SJCRH30 (cell line): ENCODE measurements at regions not wholly inside any gene's neighbourhood (a gene's known extent, or its start where the extent isn't known, plus 50 kb on each side); places are given as distances from the start of the nearest gene placed in this dataset.

Source experiments
- DNase-seq, 2 experiments: peaks; one replicate each; pipeline ENCODE4 v3.0.0-alpha.2; 2015 to 2020
- H3K27ac ChIP-seq: fragments of 250-450 bp; sonication (Bioruptor Pico); 2 replicates; pipeline ENCODE4 v1.5.1; 2020; ENCODE audit warnings: mild to moderate bottlenecking, moderate library complexity
- H3K27me3 ChIP-seq: fragments of 250-450 bp; sonication (Bioruptor Pico); 2 replicates; pipeline ENCODE4 v1.5.1; 2020; ENCODE audit warnings: mild to moderate bottlenecking, moderate library complexity
- H3K36me3 ChIP-seq: fragments of 250-450 bp; sonication (Bioruptor Pico); 2 replicates; pipeline ENCODE4 v1.5.1; 2020; ENCODE audit warnings: mild to moderate bottlenecking, moderate library complexity
- H3K4me1 ChIP-seq: fragments of 250-450 bp; sonication (Bioruptor Pico); 2 replicates; pipeline ENCODE4 v1.5.1; 2020; ENCODE audit warnings: mild to moderate bottlenecking, moderate library complexity
- H3K4me3 ChIP-seq: fragments of 250-450 bp; sonication (Bioruptor Pico); 2 replicates; pipeline ENCODE4 v1.5.1; 2020; ENCODE audit warnings: mild to moderate bottlenecking, moderate library complexity
- H3K9me3 ChIP-seq: fragments of 250-450 bp; sonication (Bioruptor Pico); replicated peaks from 2 replicates; pipeline ENCODE4 v1.5.1; 2020; ENCODE audit warnings: mild to moderate bottlenecking, moderate library complexity

DNA sequence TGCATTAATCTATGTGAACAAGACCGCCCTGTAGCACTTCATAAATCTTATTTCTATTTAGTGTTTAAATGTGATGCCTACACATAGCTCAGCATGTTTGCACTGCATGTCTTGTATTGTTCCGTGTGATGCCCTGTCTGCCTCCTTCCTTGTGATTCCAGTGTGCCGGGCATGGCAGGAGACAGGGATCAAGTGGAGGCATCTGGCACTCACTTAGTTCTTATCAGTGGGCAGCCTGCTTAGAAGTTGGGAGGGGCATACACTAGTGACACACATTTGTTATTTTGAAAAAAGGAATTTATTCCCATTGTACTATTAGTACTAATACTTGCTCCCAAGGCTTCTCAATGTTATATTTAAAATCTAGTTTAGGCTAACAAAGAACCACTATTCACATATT lies 176.4 kb downstream of the KCNA5 start:
- H3K9me3 ChIP-seq, result no peaks in the 10 kb centered on the region
- H3K27ac ChIP-seq, result no peak overlapping the region
- no peaks in the 10 kb centered on the region for H3K36me3 ChIP-seq
- DNase-seq, result no peak
- H3K4me3 ChIP-seq, result no peak overlapping the region
- no peaks in the 10 kb centered on the region for H3K4me1 ChIP-seq
- no peaks in the 10 kb centered on the region for H3K27me3 ChIP-seq

DNA sequence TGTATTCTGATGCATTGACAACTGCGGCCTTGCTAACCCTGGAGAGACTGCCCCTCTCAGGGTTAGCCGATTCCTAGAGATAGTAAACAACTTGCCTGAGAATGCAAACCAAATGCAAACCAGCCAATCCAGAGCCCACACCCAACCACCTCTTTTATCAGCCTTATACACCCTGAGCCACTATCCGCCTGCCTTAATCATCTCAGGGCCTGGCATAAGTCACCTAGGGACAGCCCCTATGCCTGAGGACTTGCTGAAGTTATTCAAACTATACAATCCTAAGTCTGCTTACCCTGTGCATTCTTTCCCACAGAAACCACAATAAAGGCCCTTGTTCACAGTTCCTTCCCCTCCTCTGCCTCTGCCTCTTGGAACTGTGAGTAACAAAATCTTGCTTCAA lies 177.2 kb downstream of the KCNA5 start:
- no peak for DNase-seq
- Histone ChIP-seq H3K4me3 (no peak overlapping the region), H3K9me3 (no peaks in the 10 kb centered on the region), H3K27ac (no peak overlapping the region), H3K36me3 (no peaks in the 10 kb centered on the region), H3K27me3 (no peaks in the 10 kb centered on the region), H3K4me1 (no peaks in the 10 kb centered on the region)

- Histone ChIP-seq H3K4me3 (no peak overlapping the region), H3K27ac (no peak overlapping the region), H3K36me3 (no peaks in the 10 kb centered on the region), H3K9me3 (no peaks in the 10 kb centered on the region), H3K4me1 (no peaks in the 10 kb centered on the region), H3K27me3 (no peaks in the 10 kb centered on the region)
- DNase-seq, result no peak
These were observed 178.4 kb downstream of the KCNA5 start for GRCh38 chr12:5222011-5222461.

DNA sequence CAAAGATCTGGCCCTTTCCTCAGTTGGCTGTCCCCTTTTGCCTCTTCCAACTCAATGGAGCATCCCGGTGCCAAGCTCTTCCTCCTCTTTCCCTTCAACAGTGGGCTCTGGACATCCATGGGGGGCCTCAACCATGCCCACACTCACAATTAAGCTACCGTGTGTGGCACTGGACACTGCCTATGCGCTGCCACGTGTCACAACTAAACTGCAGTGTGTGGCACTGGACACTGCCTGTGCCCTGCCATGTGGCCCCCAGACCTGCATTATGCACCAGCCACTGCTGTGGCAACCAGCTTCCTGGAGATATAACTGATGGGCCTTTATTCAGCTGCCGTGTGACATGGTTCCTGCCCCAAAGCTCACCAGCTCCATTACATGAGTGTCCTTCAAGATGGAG lies 179.1 kb downstream of the KCNA5 start:
- Histone ChIP-seq H3K36me3 (no peaks in the 10 kb centered on the region), H3K4me3 (no peak overlapping the region), H3K27me3 (no peaks in the 10 kb centered on the region), H3K27ac (no peak overlapping the region), H3K4me1 (no peaks in the 10 kb centered on the region), H3K9me3 (no peaks in the 10 kb centered on the region)
- DNase-seq, result no peak

DNA sequence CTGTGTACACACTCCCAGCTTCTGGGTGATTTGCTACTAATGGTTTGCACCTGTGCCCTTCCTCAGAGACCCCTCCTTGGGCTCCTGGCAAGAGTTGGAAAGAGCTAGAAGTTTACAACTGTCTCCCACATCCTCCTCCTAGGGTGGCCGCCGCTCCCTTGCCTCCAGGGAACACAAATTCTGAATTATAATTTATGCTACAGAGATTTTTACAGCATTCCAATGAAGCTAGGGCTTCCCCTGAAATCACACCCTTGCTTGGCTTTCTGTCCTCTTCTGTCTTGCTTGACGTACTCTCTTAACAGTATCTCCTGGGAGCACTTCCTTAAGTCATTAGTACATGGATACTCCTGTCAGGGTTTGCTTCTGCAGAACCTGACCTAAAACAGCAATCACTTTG lies 180.2 kb downstream of the KCNA5 start:
- Histone ChIP-seq H3K9me3 (peaks cover 2% of the 10 kb centered on the region; the same call in 1 of the 2 replicates), H3K4me3 (no peak overlapping the region), H3K27ac (no peak overlapping the region), H3K4me1 (no peaks in the 10 kb centered on the region), H3K36me3 (no peaks in the 10 kb centered on the region), H3K27me3 (no peaks in the 10 kb centered on the region)
- no peak for DNase-seq

DNA sequence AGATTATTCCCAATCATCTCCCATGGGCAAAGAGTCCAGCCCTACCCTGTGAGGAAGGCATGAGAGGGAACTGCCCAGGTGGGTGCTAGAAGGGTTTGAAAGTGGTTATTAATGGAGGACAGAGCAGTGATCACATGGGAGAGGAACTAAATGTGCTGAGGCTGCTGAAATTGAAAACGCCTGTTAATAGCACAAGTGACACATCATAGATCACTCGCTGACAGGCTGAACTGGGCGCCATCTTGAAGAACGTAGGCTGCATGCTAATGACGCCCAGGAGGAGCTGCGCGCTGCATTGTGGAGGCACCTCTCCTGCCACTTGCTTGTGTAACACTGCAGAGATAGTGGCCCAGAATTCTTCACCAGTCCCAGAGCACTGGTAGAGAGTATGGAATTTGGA lies 182.9 kb downstream of the KCNA5 start:
- no peak for DNase-seq
- H3K4me1 ChIP-seq, result peaks cover 7% of the 10 kb centered on the region
- no peak overlapping the region for H3K27ac ChIP-seq

GRCh38 chr12:5227708-5228373 lies 184.2 kb downstream of the KCNA5 start:
- DNase-seq, result no peak
- Histone ChIP-seq H3K9me3 (peaks cover 3% of the 10 kb centered on the region; the same call in 1 of the 2 replicates), H3K36me3 (no peaks in the 10 kb centered on the region), H3K27ac (no peak overlapping the region), H3K27me3 (no peaks in the 10 kb centered on the region), H3K4me3 (no peak overlapping the region), H3K4me1 (peaks cover 7% of the 10 kb centered on the region)

More for the DNA sequence above, 182.9 kb downstream of the KCNA5 start:
- peaks cover 3% of the 10 kb centered on the region; the same call in 1 of the 2 replicates for H3K9me3 ChIP-seq
- no peak overlapping the region for H3K4me3 ChIP-seq
- H3K36me3 ChIP-seq, result no peaks in the 10 kb centered on the region
- H3K27me3 ChIP-seq, result no peaks in the 10 kb centered on the region

- H3K4me1 ChIP-seq, result peaks cover 7% of the 10 kb centered on the region
- peak; percentile 23 to 26 for DNase-seq
- no peak overlapping the region for H3K27ac ChIP-seq
- no peaks in the 10 kb centered on the region for H3K27me3 ChIP-seq
- H3K9me3 ChIP-seq, result peaks cover 3% of the 10 kb centered on the region; the same call in 1 of the 2 replicates
- H3K36me3 ChIP-seq, result no peaks in the 10 kb centered on the region
- no peak overlapping the region for H3K4me3 ChIP-seq
These were observed 186.5 kb downstream of the KCNA5 start for GRCh38 chr12:5230156-5230555.

- no peak overlapping the region for H3K27ac ChIP-seq
- H3K27me3 ChIP-seq, result no peaks in the 10 kb centered on the region
- H3K36me3 ChIP-seq, result no peaks in the 10 kb centered on the region
- peaks cover 7% of the 10 kb centered on the region for H3K4me1 ChIP-seq
- H3K4me3 ChIP-seq, result no peak overlapping the region
- DNase-seq, result no peak
- H3K9me3 ChIP-seq, result peaks cover 3% of the 10 kb centered on the region; the same call in 1 of the 2 replicates
These were observed 187.2 kb downstream of the KCNA5 start for GRCh38 chr12:5230861-5231260.

DNA sequence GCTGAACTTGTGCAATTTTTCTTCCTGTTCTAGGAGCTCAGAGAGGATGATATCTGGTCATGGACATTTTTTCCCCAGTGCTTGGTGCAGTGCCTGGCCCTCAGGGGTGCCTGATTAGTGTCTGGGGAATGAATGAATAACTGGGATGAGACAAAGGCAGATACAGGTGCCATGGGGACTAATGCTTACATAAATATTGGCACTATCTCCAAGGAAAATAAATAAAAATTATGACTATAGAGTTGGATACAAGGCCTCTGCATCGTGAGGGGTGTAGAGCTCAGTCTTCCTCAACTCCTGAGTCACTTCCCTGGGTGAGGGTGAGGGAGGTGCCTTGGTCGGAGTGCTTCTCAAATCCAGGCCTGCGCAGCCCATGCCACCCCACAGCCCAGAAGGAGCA lies 188.6 kb downstream of the KCNA5 start:
- Histone ChIP-seq H3K27ac (no peak overlapping the region), H3K4me3 (no peak overlapping the region), H3K4me1 (peaks cover 7% of the 10 kb centered on the region), H3K9me3 (peaks cover 3% of the 10 kb centered on the region; the same call in 1 of the 2 replicates), H3K36me3 (no peaks in the 10 kb centered on the region), H3K27me3 (no peaks in the 10 kb centered on the region)
- DNase-seq, result no peak

GRCh38 chr12:5232826-5233500 lies 189.3 kb downstream of the KCNA5 start:
- no peak for DNase-seq
- Histone ChIP-seq H3K27me3 (no peaks in the 10 kb centered on the region), H3K4me3 (no peak overlapping the region), H3K27ac (no peak overlapping the region), H3K9me3 (peaks cover 3% of the 10 kb centered on the region; the same call in 1 of the 2 replicates), H3K36me3 (no peaks in the 10 kb centered on the region), H3K4me1 (peaks cover 7% of the 10 kb centered on the region)

DNA sequence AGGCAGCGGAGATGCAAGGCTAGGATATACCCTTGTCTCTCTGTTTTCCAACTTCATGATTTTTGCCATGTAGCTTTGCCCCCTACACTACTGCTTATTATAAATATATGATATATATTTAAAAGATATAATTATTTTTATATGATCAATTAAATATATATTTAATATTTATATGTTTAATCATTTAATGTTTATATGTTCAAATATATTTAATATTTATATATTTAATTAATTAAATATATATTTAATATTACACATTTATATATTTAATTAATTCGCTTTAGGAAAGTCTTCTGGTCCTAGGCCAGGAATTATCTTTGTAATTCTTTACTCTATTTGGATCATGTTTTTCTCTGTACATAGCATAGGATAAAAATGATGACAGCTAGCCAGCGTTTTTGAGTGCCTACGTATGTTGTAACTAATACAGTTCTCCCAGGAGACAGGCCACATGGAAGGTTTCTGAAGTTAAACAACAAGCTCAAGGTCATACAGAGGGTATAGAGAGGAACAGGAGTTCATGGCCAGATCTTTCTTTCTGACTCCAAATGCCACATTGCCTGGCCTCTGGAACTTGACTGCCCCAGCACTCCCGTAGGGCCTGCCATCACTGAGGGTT lies 192.5 kb downstream of the KCNA5 start:
- no peak for DNase-seq
- Histone ChIP-seq H3K36me3 (no peaks in the 10 kb centered on the region), H3K27ac (no peak overlapping the region), H3K4me3 (no peak overlapping the region), H3K4me1 (no peaks in the 10 kb centered on the region), H3K9me3 (no peaks in the 10 kb centered on the region), H3K27me3 (no peaks in the 10 kb centered on the region)

DNA sequence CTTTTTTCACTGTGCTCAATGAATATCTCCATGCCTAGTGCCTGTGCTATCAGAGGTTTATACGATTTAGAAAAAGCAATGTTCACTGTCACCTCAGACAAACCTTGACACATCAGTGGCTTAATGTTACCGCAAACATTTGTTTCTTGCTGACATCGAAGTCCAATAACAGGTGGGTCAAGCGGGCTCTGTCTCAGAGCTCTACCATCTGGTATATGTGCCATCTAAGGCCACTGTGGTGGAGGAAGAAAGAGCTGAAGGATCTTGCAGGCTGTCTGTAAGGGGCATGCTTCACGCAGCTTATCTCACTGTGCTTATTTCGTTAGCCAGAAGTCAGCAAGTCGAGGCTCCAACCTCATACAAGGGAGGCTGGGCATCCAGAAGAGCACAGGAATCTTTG lies 189.5 kb upstream of the NTF3 start:
- peak; percentile 67 to 70 for DNase-seq
- H3K36me3 ChIP-seq, result no peaks in the 10 kb centered on the region
- no peaks in the 10 kb centered on the region for H3K27me3 ChIP-seq
- peaks cover 46% of the 10 kb centered on the region for H3K4me1 ChIP-seq
- H3K27ac ChIP-seq, result peak overlapping the region; percentile 90
- no peak overlapping the region for H3K4me3 ChIP-seq
- H3K9me3 ChIP-seq, result no peaks in the 10 kb centered on the region

DNA sequence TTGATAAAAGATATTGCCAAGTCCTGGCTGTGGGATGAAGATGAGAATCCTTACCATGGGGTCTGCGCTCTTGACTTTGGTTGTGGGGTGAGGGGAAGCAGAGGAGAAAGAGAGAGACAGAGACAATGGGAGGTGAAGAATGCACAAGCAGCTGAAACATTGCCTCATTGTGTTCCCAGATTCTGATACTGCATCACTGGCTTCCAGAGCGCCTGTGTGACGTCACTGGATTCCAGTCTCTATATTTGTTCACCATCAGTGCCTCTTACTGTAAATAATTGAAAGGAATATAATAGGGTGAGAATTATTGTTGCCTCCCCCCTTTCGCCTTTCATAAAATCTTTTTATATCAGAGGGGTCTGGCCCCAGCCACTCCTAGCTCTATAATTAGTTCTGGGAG lies 188.9 kb upstream of the NTF3 start:
- H3K4me3 ChIP-seq, result no peak overlapping the region
- H3K4me1 ChIP-seq, result peaks cover 51% of the 10 kb centered on the region
- no peaks in the 10 kb centered on the region for H3K9me3 ChIP-seq
- peak overlapping the region; percentile 90 for H3K27ac ChIP-seq
- no peaks in the 10 kb centered on the region for H3K27me3 ChIP-seq
- DNase-seq, result peak; percentile 50 to 59
- H3K36me3 ChIP-seq, result no peaks in the 10 kb centered on the region

- peak; percentile 22 to 38 for DNase-seq
- Histone ChIP-seq H3K9me3 (no peaks in the 10 kb centered on the region), H3K27me3 (no peaks in the 10 kb centered on the region), H3K4me3 (no peak overlapping the region), H3K27ac (peak overlapping the region; percentile 18; the same call in 1 of the 2 replicates), H3K36me3 (no peaks in the 10 kb centered on the region), H3K4me1 (peaks cover 51% of the 10 kb centered on the region)
These were observed 187.4 kb upstream of the NTF3 start for GRCh38 chr12:5244513-5244972.
